Neural progenitor cell (in vitro differentiated cells): ENCODE measurements at regions not wholly inside any gene's neighbourhood (a gene's known extent, or its start where the extent isn't known, plus 50 kb on each side); places are given as distances from the start of the nearest gene placed in this dataset.

Experiments
- DNase-seq: peaks from one replicate; pipeline ENCODE4 v3.0.0-alpha.2; 2016; ENCODE audit warnings: low spot score
- H2AFZ ChIP-seq: fragments of 200-600 bp; sonication (generic); replicated peaks from 2 replicates; pipeline ENCODE4 v1.6.1; 2016; ENCODE audit warnings: antibody characterized with exemption
- H3F3A ChIP-seq: fragments of 200-600 bp; sonication (generic); 2 replicates; pipeline ENCODE4 v1.6.1; 2016; ENCODE audit warnings: antibody characterized with exemption, low read depth
- H3K27ac ChIP-seq: fragments of 200-600 bp; sonication (generic); 2 replicates; pipeline ENCODE4 v1.5.1; 2016; ENCODE audit warnings: mild to moderate bottlenecking
- H3K27me3 ChIP-seq: fragments of 200-600 bp; sonication (generic); 2 replicates; pipeline ENCODE4 v1.6.1; 2016; ENCODE audit warnings: mild to moderate bottlenecking, moderate library complexity
- H3K36me3 ChIP-seq: fragments of 200-600 bp; sonication (generic); 2 replicates; pipeline ENCODE4 v1.5.1; 2016
- H3K4me1 ChIP-seq: fragments of 200-600 bp; sonication (generic); 2 replicates; pipeline ENCODE4 v1.6.1; 2016; ENCODE audit warnings: mixed run types
- H3K4me2 ChIP-seq: fragments of 200-600 bp; sonication (generic); 2 replicates; pipeline ENCODE4 v1.6.1; 2016
- H3K4me3 ChIP-seq: fragments of 200-600 bp; sonication (generic); 2 replicates; pipeline ENCODE4 v1.5.1; 2016
- H3K79me2 ChIP-seq: fragments of 200-600 bp; sonication (generic); 2 replicates; pipeline ENCODE4 v1.6.1; 2016; ENCODE audit warnings: low read depth
- H3K9ac ChIP-seq: fragments of 200-600 bp; sonication (generic); 2 replicates; pipeline ENCODE4 v1.6.1; 2016
- H3K9me3 ChIP-seq: fragments of 200-600 bp; sonication (generic); 2 replicates; pipeline ENCODE4 v1.5.1; 2016; ENCODE audit warnings: low read depth
- H4K20me1 ChIP-seq: fragments of 200-600 bp; sonication (generic); 2 replicates; pipeline ENCODE4 v1.6.1; 2016; ENCODE audit warnings: low read depth
- H3K27ac Mint-ChIP-seq: 3 replicates; pipeline ENCODE4 v1.8.0; 2021; ENCODE audit warnings: mixed read lengths
- H3K27me3 Mint-ChIP-seq: 2 replicates; pipeline ENCODE4 v1.8.0; 2022; ENCODE audit warnings: low read depth, mild to moderate bottlenecking, inconsistent platforms, moderate library complexity, mixed read lengths; ENCODE audit not compliant: insufficient read depth
- H3K36me3 Mint-ChIP-seq: 3 replicates; pipeline ENCODE4 v1.8.0; 2021; ENCODE audit warnings: mixed read lengths
- H3K4me1 Mint-ChIP-seq: 3 replicates; pipeline ENCODE4 v1.8.0; 2021; ENCODE audit warnings: mixed read lengths
- H3K4me3 Mint-ChIP-seq: 3 replicates; pipeline ENCODE4 v1.8.0; 2021; ENCODE audit warnings: mild to moderate bottlenecking, moderate library complexity, mixed read lengths
- H3K9me3 Mint-ChIP-seq: 3 replicates; pipeline ENCODE4 v1.8.0; 2020; ENCODE audit warnings: mixed read lengths
- CTCF ChIP-seq: fragments of 200-600 bp; sonication (generic); IDR thresholded peaks from 2 replicates; pipeline ENCODE4 v1.5.1; 2017; ENCODE audit warnings: antibody characterized with exemption, mild to moderate bottlenecking
- EZH2 ChIP-seq: fragments of 200-600 bp; sonication (generic); IDR thresholded peaks from 2 replicates; pipeline ENCODE4 v1.6.1; 2017; ENCODE audit warnings: antibody characterized with exemption, mild to moderate bottlenecking, moderate library complexity
- EZH2phosphoT487 ChIP-seq: fragments of 200-600 bp; sonication (generic); IDR thresholded peaks from 2 replicates; pipeline ENCODE4 v1.6.1; 2017; ENCODE audit warnings: antibody characterized with exemption

- Histone ChIP-seq H3K4me1 (peaks cover 21% of the 10 kb centered on the region), H3K27ac (no peak overlapping the region), H3K27me3 (no peaks in the 10 kb centered on the region), H3K4me3 (no peak overlapping the region), H3F3A (no peaks in the 10 kb centered on the region), H2AFZ (no peak overlapping the region), H3K36me3 (no peaks in the 10 kb centered on the region), H4K20me1 (no peaks in the 10 kb centered on the region), H3K9me3 (no peaks in the 10 kb centered on the region), H3K4me2 (no peak overlapping the region), H3K79me2 (no peaks in the 10 kb centered on the region), H3K9ac (no peak overlapping the region)
- Mint-ChIP-seq H3K4me1 (peaks cover 18% of the 10 kb centered on the region), H3K9me3 (peaks cover 30% of the 10 kb centered on the region), H3K27ac (no peak overlapping the region), H3K36me3 (peaks cover 4% of the 10 kb centered on the region), H3K4me3 (no peak overlapping the region), H3K27me3 (peaks cover 4% of the 10 kb centered on the region)
- TF ChIP-seq CTCF (no peak), EZH2phosphoT487 (no peak), EZH2 (no peak)
- DNase-seq, result no peak
These were observed 537.9 kb upstream of the LCORL start for GRCh38 chr4:18559492-18559891.

GRCh38 chr4:18556402-18556801 is 534.8 kb upstream of the LCORL start:
- Histone ChIP-seq H3K4me2 (peak overlapping the region; percentile 50), H3K4me3 (no peak overlapping the region), H3F3A (no peaks in the 10 kb centered on the region), H2AFZ (no peak overlapping the region), H3K9me3 (no peaks in the 10 kb centered on the region), H3K4me1 (peaks cover 21% of the 10 kb centered on the region), H3K36me3 (no peaks in the 10 kb centered on the region), H3K9ac (no peak overlapping the region), H3K27ac (no peak overlapping the region), H3K27me3 (no peaks in the 10 kb centered on the region), H4K20me1 (no peaks in the 10 kb centered on the region), H3K79me2 (no peaks in the 10 kb centered on the region)
- peak; percentile 57 for DNase-seq
- Mint-ChIP-seq H3K27ac (no peak overlapping the region), H3K4me3 (peak overlapping the region; percentile 5), H3K9me3 (peaks cover 12% of the 10 kb centered on the region), H3K36me3 (no peaks in the 10 kb centered on the region), H3K4me1 (peaks cover 20% of the 10 kb centered on the region), H3K27me3 (peaks cover 7% of the 10 kb centered on the region)
- TF ChIP-seq EZH2phosphoT487 (no peak), EZH2 (no peak)

GRCh38 chr4:18540349-18540748 is 518.8 kb upstream of the LCORL start:
- Histone ChIP-seq H3K9me3 (no peaks in the 10 kb centered on the region), H3K27ac (no peak overlapping the region), H3K79me2 (no peaks in the 10 kb centered on the region), H3K4me2 (no peak overlapping the region), H4K20me1 (no peaks in the 10 kb centered on the region), H3F3A (no peaks in the 10 kb centered on the region), H3K27me3 (no peaks in the 10 kb centered on the region), H2AFZ (no peak overlapping the region), H3K4me1 (no peaks in the 10 kb centered on the region), H3K9ac (no peak overlapping the region), H3K36me3 (no peaks in the 10 kb centered on the region), H3K4me3 (no peak overlapping the region)
- Mint-ChIP-seq H3K36me3 (no peaks in the 10 kb centered on the region), H3K27ac (no peak overlapping the region), H3K27me3 (peaks cover 3% of the 10 kb centered on the region), H3K4me3 (no peak overlapping the region), H3K9me3 (no peaks in the 10 kb centered on the region), H3K4me1 (no peaks in the 10 kb centered on the region)
- TF ChIP-seq CTCF (no peak), EZH2phosphoT487 (no peak), EZH2 (no peak)
- no peak for DNase-seq

- no peak overlapping the region for H3K27ac Mint-ChIP-seq
- Histone ChIP-seq H3K9ac (no peak overlapping the region), H3K9me3 (no peaks in the 10 kb centered on the region), H3K27ac (no peak overlapping the region), H2AFZ (no peak overlapping the region), H3K36me3 (no peaks in the 10 kb centered on the region), H3K79me2 (no peaks in the 10 kb centered on the region), H3K27me3 (no peaks in the 10 kb centered on the region), H3K4me2 (no peak overlapping the region), H3F3A (no peaks in the 10 kb centered on the region), H3K4me1 (no peaks in the 10 kb centered on the region), H4K20me1 (no peaks in the 10 kb centered on the region), H3K4me3 (no peak overlapping the region)
- TF ChIP-seq EZH2, result no peak
- TF ChIP-seq EZH2phosphoT487, result no peak
- TF ChIP-seq CTCF, result no peak
- peaks cover 4% of the 10 kb centered on the region for H3K27me3 Mint-ChIP-seq
- DNase-seq, result no peak
- no peaks in the 10 kb centered on the region for H3K4me1 Mint-ChIP-seq
- H3K4me3 Mint-ChIP-seq, result no peak overlapping the region
- H3K36me3 Mint-ChIP-seq, result no peaks in the 10 kb centered on the region
- H3K9me3 Mint-ChIP-seq, result no peaks in the 10 kb centered on the region
These were observed 516.6 kb upstream of the LCORL start for GRCh38 chr4:18538121-18538520.
